A172 (cell line): ENCODE measurements at regions not wholly inside any gene's neighbourhood (a gene's known extent, or its start where the extent isn't known, plus 50 kb on each side); places are given as distances from the start of the nearest gene placed in this dataset.

Source experiments
- DNase-seq: peaks from one replicate; pipeline ENCODE4 v3.0.0-alpha.2; 2015; ENCODE audit warnings: low spot score

DNA sequence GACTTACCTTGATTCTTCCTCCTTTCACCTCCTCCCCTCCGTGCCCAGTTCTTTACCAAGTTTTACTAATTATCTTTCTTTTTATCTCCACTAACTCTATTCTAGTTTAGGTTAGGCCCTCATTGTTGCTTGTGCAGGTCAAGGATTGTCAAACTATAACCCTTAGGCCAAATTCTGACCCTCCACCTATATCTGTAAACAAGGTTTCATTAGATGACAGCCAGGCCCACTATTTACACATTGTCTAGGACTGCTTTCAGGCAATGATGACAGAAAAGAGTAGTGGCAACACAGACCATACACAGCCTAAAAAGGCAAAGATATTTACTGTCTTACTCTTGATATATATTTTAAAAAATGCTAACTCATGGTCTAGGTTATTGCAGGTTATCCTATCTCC, 212.0 kb downstream of the RAD51AP2 start:
- no peak for DNase-seq

DNA sequence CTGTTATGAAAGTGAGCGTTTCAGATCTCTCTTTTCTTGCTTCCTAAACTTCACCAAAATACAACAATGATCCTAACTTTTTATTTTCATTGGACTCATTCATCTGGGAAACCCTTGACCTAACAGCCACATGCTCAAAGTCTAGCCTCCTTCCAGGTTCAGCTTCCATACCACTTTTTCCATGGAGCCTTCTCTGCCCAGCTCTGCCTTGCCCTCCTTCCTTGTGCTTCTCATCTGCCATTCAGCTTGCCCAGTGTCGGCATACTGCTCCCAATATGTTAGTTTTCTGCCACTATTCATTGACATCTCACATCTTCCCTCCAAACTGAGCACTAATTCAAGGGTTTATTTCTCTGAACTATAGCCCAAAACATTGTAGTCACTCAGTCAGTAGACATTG, 214.7 kb downstream of the RAD51AP2 start:
- DNase-seq, result peak; percentile 66

DNA sequence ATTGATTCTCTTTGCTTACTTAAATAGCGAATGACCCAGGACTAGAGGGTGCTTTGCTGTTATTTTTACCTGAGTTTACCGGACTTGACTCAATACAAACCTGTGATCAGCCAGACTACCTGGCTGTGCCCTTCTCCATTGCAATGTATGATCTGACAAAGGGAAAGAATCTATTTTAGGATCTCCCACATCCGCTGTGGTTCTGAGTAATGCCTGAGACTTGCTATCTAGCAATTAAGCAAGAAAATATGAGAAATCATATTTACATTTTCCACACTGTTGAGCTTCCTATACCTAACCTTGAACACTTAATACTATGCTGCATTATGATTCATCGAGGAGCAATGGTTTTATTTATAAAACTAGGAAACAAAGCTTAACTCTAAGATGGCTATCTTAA, 215.2 kb downstream of the RAD51AP2 start:
- DNase-seq, result peak; percentile 87

DNA sequence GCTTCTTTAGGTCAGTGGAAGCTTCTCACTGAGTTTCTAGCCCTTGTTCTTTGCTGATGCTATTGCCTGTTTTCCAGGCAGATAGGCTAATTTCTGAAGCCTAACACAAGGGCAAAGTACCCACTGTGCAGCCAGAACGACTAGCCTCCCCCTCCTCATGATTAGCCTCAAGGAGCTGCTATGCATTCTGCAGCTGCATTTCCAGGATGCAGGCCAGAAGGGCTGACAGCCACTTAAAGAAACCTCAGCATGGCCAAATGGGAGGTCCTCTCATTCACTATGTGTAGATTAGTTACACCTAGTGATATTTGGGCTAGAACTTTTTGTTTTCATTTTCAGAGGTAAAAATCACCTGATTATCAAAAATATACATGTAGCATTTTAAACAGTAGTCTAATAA, 216.0 kb downstream of the RAD51AP2 start:
- no peak for DNase-seq

DNA sequence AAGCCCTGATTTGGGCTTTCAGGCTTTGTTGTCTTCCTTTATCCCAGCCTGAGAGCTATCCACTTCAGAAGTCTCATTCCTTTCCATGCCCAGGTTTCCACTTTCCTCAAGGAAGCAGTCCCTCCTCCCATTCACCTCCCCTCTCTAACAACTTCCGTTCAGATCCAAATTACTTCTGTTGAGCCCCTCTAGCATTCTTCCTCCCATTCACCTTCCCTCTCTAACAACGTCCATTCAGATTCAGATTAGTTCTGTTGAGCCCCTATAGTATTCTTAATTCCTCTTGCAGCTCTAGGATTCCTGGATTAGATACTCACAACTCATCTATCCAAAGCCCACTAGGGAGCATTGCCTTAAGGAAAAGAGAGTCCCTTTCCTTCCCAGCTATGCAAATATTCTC, 216.8 kb downstream of the RAD51AP2 start:
- no peak for DNase-seq

DNA sequence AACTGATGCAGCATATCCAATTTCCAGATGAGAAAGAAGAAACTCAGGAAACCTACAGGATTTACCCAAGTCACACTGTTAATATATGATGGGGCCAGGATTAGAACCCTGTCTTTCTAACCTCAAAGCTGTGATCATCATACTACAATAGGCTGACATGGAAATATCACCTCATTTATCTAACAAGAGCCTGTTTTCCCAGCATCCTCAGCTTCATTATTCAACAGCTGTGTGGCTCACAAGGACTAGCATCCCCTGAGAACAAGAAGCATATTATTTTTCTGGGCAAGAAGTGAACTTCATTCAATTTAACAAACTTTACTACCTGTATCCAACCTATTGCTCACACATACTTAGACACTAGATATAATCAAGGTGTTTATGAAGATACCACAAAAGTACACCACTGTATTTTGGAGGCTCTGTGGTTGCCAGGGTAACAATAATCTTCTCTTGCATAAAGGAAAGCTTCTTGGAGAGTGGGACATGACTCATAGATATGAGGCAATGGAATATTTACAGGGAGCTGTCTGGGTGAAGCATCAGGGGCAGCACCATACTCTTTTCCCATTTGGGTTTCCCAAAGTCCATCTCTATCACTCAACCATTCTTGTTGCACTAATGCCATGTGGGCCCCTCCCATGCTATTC, 218.2 kb downstream of the RAD51AP2 start:
- DNase-seq, result peak; percentile 66

DNA sequence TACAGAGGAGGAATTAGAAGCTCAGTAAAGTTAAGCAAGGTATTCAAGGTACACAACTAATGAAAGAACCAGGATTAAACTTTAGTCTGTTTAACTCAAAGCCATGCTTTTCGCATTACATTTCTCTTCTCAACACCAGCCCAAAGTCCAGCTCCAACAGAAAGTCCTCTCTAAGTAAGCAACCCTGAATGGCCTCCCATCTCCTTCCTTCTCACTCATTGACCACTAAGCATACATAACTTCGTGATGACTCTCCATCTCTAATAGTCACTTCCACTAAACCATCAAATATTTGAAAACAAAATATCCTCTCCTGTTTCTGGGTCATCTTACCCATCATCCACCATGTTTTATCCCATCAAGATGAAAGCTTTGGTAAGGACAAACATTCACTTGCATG, 219.8 kb downstream of the RAD51AP2 start:
- no peak for DNase-seq

DNA sequence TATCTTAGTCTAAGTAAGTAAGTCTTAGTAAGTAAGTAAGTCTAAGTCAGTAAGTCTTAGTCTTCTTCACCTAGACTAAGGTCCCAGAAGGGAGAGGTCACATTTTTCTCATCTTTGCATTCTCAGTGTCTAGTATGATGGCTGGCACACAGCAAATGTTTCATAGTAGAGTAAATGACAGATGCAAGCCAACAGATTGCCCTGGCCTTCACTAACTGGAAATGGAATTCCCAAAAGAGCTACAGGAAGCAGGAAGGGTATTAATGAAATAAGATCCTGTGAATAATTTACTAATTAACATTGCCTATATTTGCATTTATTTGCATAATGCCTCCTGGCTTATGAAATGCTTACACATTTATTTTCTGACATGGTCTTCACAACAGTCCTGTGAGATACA, 221.6 kb downstream of the RAD51AP2 start:
- DNase-seq, result no peak

DNA sequence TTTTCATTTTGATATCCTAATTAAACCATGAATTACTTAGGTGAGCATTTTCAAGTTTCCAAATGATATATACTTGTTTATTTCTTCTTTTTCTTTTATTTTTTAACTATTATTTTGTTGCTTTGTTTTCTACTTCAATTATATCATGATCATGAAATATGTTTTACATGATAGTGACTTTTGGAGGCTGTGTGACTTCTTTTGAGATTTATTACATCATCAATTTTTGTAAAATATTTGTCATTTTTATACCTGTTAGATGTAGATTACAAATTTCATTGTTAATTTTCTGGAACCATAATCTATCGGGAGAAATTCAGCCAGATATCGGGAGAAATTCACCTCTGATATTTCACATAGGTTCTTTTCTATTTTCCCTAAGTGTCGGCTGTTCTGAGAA, 228.6 kb downstream of the RAD51AP2 start:
- DNase-seq, result no peak

DNA sequence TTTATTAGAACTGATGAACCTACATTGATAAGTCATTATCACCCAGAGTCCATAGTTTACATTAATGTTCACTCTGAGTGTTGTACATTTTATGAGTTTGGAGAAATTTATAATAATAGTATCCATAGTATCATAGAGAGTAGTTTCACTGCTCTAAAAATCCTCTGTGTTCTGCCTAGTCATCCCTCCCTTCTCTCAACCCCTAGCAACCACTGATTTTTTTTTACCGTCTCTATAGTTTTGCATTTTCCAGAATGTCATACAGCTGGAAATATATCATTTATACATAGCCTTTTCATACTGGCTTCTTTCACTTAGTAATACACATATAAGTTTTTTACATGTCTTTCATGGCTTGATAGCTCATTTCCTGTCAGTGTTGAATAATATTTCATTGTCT, 231.1 kb downstream of the RAD51AP2 start:
- no peak for DNase-seq

DNA sequence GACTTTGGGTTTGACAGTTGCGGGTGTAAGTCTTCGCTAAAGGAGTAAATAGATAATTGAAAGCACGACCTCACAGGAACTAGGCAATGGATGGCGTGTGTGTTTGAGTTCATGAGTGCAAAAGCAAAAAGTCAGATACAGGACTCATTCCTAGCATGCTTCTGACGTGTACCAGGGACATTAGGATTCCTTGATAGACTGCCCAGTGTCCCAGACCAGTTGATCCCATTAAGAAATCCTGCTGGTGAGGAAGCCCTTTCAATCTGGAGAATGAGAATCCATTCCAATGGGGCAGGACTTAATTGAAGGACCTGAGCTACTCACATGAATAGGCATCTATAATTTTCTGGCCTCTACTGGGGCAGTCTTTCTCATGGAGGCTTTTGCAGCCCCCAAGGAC, 235.4 kb downstream of the RAD51AP2 start:
- DNase-seq, result no peak

DNA sequence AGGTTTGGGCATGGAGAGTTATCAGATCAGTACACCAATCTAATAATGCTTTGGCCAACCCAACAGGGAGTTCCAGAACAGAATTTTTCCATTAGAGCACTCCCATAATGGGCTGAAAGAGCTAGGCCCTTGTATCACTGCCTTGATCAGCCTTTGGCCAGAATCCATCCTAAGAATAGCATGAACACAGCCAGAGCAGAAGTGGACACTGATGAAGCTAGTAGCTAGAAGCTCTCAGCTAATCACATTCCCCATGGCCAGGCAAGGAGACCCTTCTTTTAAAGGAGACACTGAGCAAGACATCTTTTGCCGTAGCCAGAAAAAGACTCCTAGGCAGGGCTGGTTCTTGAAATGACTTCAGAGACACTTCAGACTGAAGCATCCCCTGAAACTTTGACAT, 236.0 kb downstream of the RAD51AP2 start:
- DNase-seq, result no peak

DNA sequence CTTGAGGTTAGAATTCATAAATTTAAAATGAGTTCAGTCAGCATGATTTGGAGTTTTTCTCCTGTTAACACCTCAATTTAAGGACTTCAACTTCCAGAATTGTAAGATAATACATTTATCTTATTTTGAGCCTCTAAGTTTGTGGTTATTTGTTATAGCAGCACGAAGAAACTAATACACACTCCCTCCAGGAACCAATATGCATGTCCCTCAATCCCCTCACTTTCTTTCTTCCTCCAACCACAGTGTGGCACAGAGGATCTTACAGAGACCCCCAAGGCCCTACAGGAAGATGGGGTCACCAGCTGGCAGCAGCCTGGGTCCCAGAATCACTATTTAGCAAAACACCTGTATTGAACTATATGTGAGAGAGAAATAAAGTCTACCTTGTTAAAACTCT, 242.0 kb downstream of the RAD51AP2 start:
- DNase-seq, result no peak

DNA sequence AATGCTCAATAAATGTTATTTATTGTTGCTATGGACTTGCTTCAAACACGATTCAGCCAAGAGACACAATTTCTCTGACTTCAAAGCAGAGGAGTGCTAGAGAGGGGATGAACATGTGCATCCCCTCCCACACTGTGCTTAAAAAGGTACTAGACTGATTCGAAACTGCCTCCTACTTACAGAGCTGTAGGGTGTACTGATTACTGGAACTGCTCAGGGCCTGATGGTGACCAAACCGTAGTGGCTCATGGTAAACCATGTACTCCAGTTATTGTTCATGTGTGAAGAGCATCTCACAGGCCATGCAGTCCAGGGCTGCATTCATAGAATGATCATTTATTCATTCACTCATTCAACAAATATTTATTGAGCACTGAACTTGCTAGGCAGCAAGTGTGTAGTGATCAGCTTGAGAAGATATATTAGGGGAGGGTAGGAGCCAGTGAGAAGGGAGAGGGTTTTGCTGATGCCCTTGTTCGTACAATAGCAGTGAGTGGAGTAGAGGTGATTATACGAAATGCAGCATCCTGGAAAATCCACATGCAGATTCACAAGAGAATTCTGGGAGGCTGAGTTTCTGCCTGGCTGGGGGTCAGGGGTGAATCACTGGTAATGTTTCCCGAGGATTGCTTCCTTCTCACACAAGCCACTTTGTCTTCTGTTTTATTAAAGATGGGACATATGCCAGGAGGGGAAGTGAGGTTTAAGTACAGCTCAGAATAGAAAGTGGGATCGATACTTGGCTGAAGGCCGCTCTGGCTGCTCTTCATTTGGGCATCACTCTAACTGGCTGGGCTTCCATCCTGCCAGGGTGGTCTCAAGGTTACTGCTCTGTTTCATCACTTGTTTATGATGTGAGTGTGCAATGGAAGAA, 245.4 kb downstream of the RAD51AP2 start:
- no peak for DNase-seq

DNA sequence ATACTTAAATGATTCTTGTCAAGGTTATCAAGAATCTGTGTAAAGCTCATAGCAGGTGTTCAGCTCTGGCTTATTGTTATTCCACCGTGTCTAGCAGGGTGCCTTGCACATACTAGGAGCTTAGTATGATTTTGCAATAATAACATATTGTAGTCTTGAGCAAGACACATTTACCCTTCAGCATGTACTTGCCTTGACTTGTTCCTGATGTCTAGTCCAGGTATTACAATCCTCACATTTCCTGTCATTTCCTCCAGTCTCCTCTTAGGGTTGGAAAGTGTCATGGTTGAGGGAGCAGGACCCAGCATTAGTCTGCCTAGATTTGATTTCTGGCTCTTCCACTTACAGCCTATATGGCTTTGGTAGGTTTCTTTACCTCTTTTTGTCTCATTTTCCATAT, 246.1 kb downstream of the RAD51AP2 start:
- no peak for DNase-seq

DNA sequence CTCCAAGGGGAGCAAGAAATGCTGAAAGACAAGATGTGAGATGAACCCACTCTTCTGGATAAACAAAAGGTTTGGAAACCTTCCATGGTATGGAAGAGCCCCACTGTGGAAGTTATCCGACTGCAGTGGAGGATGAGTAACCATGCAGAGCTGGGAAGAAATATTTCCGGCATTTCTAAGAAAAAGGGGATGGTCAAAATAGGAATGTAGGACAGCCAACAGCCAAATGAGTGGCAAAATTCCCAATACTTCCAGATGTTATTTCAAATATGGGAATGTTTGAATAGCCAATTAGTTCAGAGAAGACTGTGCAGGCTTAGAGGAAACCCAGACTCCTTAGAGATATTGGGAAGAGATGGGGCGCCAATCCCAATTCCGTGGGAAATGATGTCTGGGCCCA, 246.8 kb downstream of the RAD51AP2 start:
- DNase-seq, result peak; percentile 40

DNA sequence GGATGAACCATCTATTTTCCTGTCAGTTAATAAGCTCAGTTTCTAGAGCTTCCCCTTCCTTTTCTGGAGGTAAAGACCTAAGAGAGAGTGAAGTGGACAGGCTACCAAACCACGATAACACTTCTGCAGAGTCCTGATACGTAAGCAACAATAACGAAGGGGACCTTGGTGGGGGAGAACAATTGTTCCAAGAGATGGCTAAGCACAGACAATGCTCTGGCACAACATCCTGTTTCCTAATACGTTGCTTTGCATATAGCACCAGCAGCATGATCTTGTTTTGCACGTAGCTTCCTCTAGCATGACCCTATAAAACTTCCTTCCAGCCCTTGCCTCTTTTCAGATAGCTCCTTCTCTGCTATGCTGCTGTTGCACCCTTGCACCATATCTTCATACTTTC, 247.3 kb downstream of the RAD51AP2 start:
- no peak for DNase-seq

DNA sequence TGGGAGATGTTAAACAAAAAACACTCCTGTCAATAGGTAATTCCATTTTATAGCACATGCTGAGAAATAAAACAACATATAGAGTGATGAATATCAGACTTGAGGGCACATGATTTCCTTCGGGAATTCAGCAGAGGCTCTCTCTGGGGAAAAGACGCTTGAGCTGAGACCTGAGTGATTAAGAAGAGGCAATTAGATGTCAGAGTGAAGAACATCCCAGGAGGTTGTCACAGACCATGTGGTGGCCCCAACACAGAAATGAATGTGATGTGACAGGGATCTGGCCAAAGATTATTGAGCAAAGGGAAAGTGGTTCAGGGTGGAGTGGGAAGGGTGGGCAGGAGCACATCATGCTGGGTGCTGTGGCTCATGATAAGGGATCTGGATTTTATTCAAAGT, 254.7 kb downstream of the RAD51AP2 start:
- no peak for DNase-seq

DNA sequence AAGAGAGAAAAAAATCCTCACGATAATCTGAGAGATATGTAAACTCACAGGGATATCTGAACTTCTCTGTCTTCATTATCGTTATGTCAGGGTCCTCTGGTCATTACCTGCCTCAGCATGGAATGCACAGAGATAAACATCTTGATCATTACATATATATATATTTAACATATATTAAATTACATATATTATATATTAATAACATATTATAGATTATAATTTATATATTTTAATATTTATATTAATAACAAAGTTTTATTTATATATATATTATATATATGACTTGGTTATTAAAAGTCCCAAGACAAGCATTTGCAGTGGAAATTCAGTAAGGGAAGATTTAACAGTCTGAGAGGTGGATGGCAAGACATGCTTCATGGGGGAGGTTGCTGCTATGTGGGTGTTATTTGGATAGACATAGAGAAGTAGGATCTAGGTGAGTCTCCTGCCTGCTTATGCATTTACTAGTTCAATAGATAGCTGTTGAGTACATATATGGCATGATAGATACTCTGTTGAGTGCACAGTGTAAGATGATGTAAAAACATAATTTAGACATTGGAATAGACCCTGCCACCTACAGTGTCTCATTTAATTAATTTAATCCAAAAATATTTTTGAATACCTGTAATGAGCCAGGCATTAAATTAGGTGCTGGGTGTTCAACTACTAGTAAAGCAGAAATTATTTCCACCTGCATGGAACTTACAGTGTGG, 255.2 kb downstream of the RAD51AP2 start:
- DNase-seq, result no peak

DNA sequence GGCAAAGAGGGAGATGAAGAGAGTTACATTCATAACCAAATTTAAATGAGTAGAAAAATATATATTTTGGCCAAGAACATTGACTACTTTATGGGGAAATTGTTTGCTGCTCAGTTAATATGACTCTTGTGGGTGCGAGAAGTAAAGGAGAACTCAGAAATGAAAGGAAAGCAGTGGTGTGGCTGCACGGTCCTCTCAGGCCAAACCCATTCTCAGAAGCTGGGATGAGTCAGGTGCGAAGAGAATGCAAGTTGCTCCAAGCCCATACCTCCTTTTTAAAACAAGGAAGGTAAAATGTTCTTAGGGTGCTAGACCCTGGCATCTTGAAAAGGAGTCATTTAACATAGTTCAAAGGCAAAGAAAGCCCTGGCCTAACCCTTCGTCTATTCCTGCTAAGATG, 258.6 kb downstream of the RAD51AP2 start:
- DNase-seq, result no peak

DNA sequence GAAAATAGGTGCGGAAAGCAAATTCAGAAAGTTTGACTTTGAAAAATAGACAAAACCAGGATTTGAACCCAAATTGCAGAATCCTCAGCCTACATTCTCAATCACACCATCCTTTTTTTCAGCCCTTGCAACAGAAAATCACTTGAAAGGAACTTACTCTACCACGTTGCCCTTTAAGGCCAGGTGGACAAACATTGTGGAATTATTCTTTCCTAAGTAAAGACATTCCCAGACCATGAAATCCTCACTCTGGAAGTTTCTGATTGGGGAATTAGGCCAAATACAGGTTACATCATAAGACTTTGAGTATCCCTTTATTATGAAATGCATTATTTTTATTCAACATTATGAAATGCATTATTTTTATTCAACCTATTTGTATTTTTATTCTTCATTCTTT, 259.4 kb downstream of the RAD51AP2 start:
- no peak for DNase-seq

DNA sequence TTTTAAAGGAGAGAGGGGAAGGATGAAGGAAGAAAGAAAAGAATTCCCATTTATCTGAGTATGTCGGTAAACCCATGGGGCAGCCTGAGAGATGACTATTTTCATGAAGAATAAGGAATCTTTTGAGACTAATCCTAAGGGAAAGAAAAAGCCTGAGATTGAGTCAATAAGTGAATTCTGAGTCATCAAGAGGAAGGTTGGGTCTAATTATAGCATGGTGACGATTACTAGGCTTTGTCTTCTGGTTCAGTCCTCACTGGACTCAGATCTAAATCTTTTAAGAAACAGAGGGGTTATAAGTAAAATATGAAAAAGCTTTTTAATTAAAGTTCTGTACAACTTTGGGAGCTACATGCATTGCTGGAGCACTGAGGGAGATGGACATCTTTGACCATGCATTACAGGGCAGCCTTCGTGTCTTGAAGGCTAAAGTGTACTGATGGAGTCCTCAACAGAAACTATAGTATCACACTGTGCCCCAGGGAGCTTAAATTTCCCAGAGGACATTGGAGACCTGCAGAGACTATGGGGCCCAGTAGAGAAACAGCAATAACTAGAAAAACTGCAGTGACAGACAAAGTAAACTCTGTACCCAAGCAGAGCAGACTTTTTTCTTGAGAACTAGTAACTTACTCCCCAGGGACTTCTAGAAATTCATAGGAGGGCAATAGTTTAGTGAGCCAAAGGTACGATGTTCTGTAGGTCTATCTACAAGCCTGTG, 260.9 kb downstream of the RAD51AP2 start:
- DNase-seq, result peak; percentile 65
